Testis (tissue), 2 donors: ENCODE measurements at regions not wholly inside any gene's neighbourhood (a gene's known extent, or its start where the extent isn't known, plus 50 kb on each side); places are given as distances from the start of the nearest gene placed in this dataset.

ENCODE experiments used
- CTCF ChIP-seq, 3 experiments: fragments of 450-650 bp in 2 of 3; fragments of 200-600 bp in 1 of 3; sonication (generic) in 1 of 3; IDR thresholded peaks; one replicate each; pipeline ENCODE4 v1.5.1; 2016 to 2019; ENCODE audit warnings: antibody characterized with exemption in 3 of 3, mild to moderate bottlenecking in 2 of 3, moderate library complexity in 1 of 3
- POLR2A ChIP-seq: fragments of 450-650 bp; IDR thresholded peaks from one replicate; pipeline ENCODE4 v1.6.1; 2017; ENCODE audit warnings: antibody characterized with exemption, mild to moderate bottlenecking, moderate library complexity

- TF ChIP-seq CTCF (IDR thresholded peaks at IDR 0.05): no peak
- no peak for TF ChIP-seq POLR2A
Observed at GRCh38 chr4:14929669-14930068, 72.6 kb upstream of the CPEB2 start.
